SK-N-SH (cell line): ENCODE measurements at regions not wholly inside any gene's neighbourhood (a gene's known extent, or its start where the extent isn't known, plus 50 kb on each side); places are given as distances from the start of the nearest gene placed in this dataset.

Experiments used
- CTCF ChIA-PET: fragments of 300-600, 350-600 bp; formaldehyde crosslinking; extraction: SDS; loops from one replicate; lab custom pipeline; 2021; lab: Yijun Ruan, JAX
- POLR2A ChIA-PET: fragments of 350-600 bp; sonication (Branson Sonifier 250); formaldehyde crosslinking; extraction: SDS; loops from one replicate; lab custom pipeline; 2020; ENCODE audit warnings: antibody characterized with exemption, inconsistent platforms; lab: Yijun Ruan, JAX
- DNase-seq: peaks from one replicate; pipeline ENCODE4 v3.0.0; 2012
- H2AFZ ChIP-seq: fragments of 200-600 bp; sonication (generic); 2 replicates; pipeline ENCODE4 v1.8.1; 2016; ENCODE audit warnings: antibody characterized with exemption, mild to moderate bottlenecking, low read depth
- H3F3A ChIP-seq: fragments of 200-600 bp; sonication (generic); replicated peaks from 2 replicates; pipeline ENCODE3; 2016; ENCODE audit warnings: antibody characterized with exemption, mild to moderate bottlenecking; ENCODE audit not compliant: insufficient read depth
- H3K27ac ChIP-seq, 2 experiments: fragments of 200-500 bp in 1 of 2; fragments of 200-600 bp in 1 of 2; sonication (Bioruptor generic) in 1 of 2; sonication (generic), shearing (Covaris generic) in 1 of 2; 2 replicates each; pipeline versions ENCODE4 v1.5.1 to v1.6.1; 2014 to 2016; ENCODE audit warnings: low read depth in 2 of 2, inconsistent platforms in 1 of 2, low read length in 1 of 2, mild to moderate bottlenecking in 1 of 2, mixed read lengths in 1 of 2
- H3K27me3 ChIP-seq: fragments of 200-600 bp; sonication (generic), shearing (Covaris generic); 2 replicates; pipeline ENCODE4 v1.6.1; 2016; ENCODE audit warnings: mixed run types; ENCODE audit not compliant: insufficient read depth
- H3K36me3 ChIP-seq, 2 experiments: fragments of 200-500 bp in 1 of 2; fragments of 200-600 bp in 1 of 2; sonication (Bioruptor generic) in 1 of 2; sonication (generic) in 1 of 2; replicated peaks in 1 of 2; 2 replicates each; pipeline versions ENCODE3 to v1.5.1; 2014 to 2016; ENCODE audit warnings: low read length in 1 of 2, mild to moderate bottlenecking in 1 of 2; ENCODE audit not compliant: insufficient read depth in 2 of 2, control insufficient read depth in 1 of 2
- H3K4me1 ChIP-seq, 2 experiments: fragments of 200-500 bp in 1 of 2; fragments of 200-600 bp in 1 of 2; sonication (Bioruptor generic) in 1 of 2; sonication (generic), shearing (Covaris generic) in 1 of 2; 2 replicates each; pipeline versions ENCODE4 v1.5.1 to v1.6.1; 2014 to 2016; ENCODE audit warnings: low read depth in 1 of 2, low read length in 1 of 2, mixed run types in 1 of 2; ENCODE audit not compliant: insufficient read depth in 2 of 2, control insufficient read depth in 1 of 2
- H3K4me2 ChIP-seq: fragments of 200-600 bp; sonication (generic), shearing (Covaris generic); 2 replicates; pipeline ENCODE4 v1.6.1; 2017; ENCODE audit warnings: mixed run types
- H3K4me3 ChIP-seq, 2 experiments: fragments of 200-500 bp in 1 of 2; fragments of 200-600 bp in 1 of 2; sonication (Bioruptor generic) in 1 of 2; sonication (generic), shearing (Covaris generic) in 1 of 2; 2 replicates each; pipeline versions ENCODE4 v1.5.1 to v1.8.1; 2014 to 2016; ENCODE audit warnings: low read depth in 2 of 2, inconsistent platforms in 1 of 2, low read length in 1 of 2, mild to moderate bottlenecking in 1 of 2, mixed read lengths in 1 of 2, moderate library complexity in 1 of 2
- H3K79me2 ChIP-seq: fragments of 200-600 bp; sonication (generic); 2 replicates; pipeline ENCODE4 v1.8.1; 2017; ENCODE audit warnings: mild to moderate bottlenecking; ENCODE audit not compliant: insufficient read depth
- H3K9ac ChIP-seq: fragments of 200-600 bp; sonication (generic); 2 replicates; pipeline ENCODE4 v1.6.1; 2017; ENCODE audit warnings: mixed run types
- H3K9me2 ChIP-seq: fragments of 200-600 bp; sonication (generic); 2 replicates; pipeline ENCODE4 v1.6.1; 2017; ENCODE audit warnings: mixed run types
- H3K9me3 ChIP-seq: fragments of 200-600 bp; sonication (generic); 2 replicates; pipeline ENCODE4 v1.6.1; 2017; ENCODE audit warnings: mixed run types, mild to moderate bottlenecking, moderate library complexity
- H4K20me1 ChIP-seq: fragments of 200-600 bp; sonication (generic); 2 replicates; pipeline ENCODE4 v1.6.1; 2017; ENCODE audit warnings: mild to moderate bottlenecking, mixed run types; ENCODE audit not compliant: insufficient read depth
- CHD2 ChIP-seq: fragments of 150-350 bp; IDR thresholded peaks from 2 replicates; pipeline ENCODE4 v1.6.1; 2018; ENCODE audit warnings: low read length; ENCODE audit not compliant: partially characterized antibody
- CTCF ChIP-seq: fragments of 200-600 bp; sonication (generic); IDR thresholded peaks from 2 replicates; pipeline ENCODE4 v1.6.1; 2017; ENCODE audit warnings: antibody characterized with exemption, mild to moderate bottlenecking, moderate library complexity
- ELF1 ChIP-seq: IDR thresholded peaks from 2 replicates; pipeline ENCODE4 v1.4.0; 2012
- EZH2phosphoT487 ChIP-seq: fragments of 200-600 bp; sonication (generic); IDR thresholded peaks from 2 replicates; pipeline ENCODE4 v1.6.1; 2017; ENCODE audit warnings: low read depth, mixed run types, mild to moderate bottlenecking, antibody characterized with exemption, moderate library complexity, borderline replicate concordance
- FOSL2 ChIP-seq: IDR thresholded peaks from 2 replicates; pipeline ENCODE4 v1.4.0; 2012; ENCODE audit warnings: low read depth, mild to moderate bottlenecking, moderate library complexity, borderline replicate concordance
- FOXJ3 ChIP-seq: sonication (generic); formaldehyde crosslinking; IDR thresholded peaks from 2 replicates; pipeline ENCODE4 v1.5.1; 2020; ENCODE audit warnings: mild to moderate bottlenecking, missing genetic modification reagents
- FOXM1 ChIP-seq: IDR thresholded peaks from 2 replicates; pipeline ENCODE4 v1.4.0; 2012; ENCODE audit warnings: low read depth, mild to moderate bottlenecking
- GABPA ChIP-seq: IDR thresholded peaks from 2 replicates; pipeline ENCODE4 v1.4.0; 2012; ENCODE audit warnings: low read depth, mild to moderate bottlenecking
- GATA2 ChIP-seq: sonication (generic); formaldehyde crosslinking; IDR thresholded peaks from 2 replicates; pipeline ENCODE4 v1.5.0; 2020; ENCODE audit warnings: mild to moderate bottlenecking, missing genetic modification reagents
- JUND ChIP-seq: IDR thresholded peaks from 2 replicates; pipeline ENCODE4 v1.4.0; 2012
- MEF2A ChIP-seq: IDR thresholded peaks from 2 replicates; pipeline ENCODE4 v1.4.0; 2012; ENCODE audit warnings: low read depth, borderline replicate concordance
- MXI1 ChIP-seq: IDR thresholded peaks from 2 replicates; pipeline ENCODE4 v1.6.1; 2012; ENCODE audit warnings: mild to moderate bottlenecking, low read depth, low read length, improper control_type of control experiment
- NRF1 ChIP-seq: IDR thresholded peaks from 2 replicates; pipeline ENCODE4 v1.6.1; 2012; ENCODE audit warnings: low read depth, mild to moderate bottlenecking, low read length
- POLR2AphosphoS5 ChIP-seq: IDR thresholded peaks from 2 replicates; pipeline ENCODE4 v1.6.1; 2012; ENCODE audit warnings: low read depth, low read length
- RCOR1 ChIP-seq: fragments of 150-350 bp; IDR thresholded peaks from 2 replicates; pipeline ENCODE4 v1.6.1; 2017; ENCODE audit warnings: antibody characterized with exemption, low read length
- RFX5 ChIP-seq: IDR thresholded peaks from 2 replicates; pipeline ENCODE4 v1.6.1; 2012; ENCODE audit warnings: mild to moderate bottlenecking, improper control_type of control experiment, low read length
- RXRA ChIP-seq: IDR thresholded peaks from 2 replicates; pipeline ENCODE4 v1.4.0; 2012; ENCODE audit warnings: low read depth, mild to moderate bottlenecking, borderline replicate concordance
- SIN3A ChIP-seq: IDR thresholded peaks from 2 replicates; pipeline ENCODE4 v1.6.1; 2012; ENCODE audit warnings: low read depth, mild to moderate bottlenecking, low read length, moderate library complexity, borderline replicate concordance
- SMC3 ChIP-seq: IDR thresholded peaks from 2 replicates; pipeline ENCODE4 v1.6.1; 2012; ENCODE audit warnings: low read depth, low read length, improper control_type of control experiment
- USF1 ChIP-seq: IDR thresholded peaks from 2 replicates; pipeline ENCODE4 v1.4.0; 2012; ENCODE audit warnings: low read depth, borderline replicate concordance
- ZBTB33 ChIP-seq: IDR thresholded peaks from 2 replicates; pipeline ENCODE4 v1.4.0; 2012; ENCODE audit warnings: low read depth, borderline replicate concordance
- WGBS: methylation state at CpG from one replicate; pipeline ENCODE4 v1.1.6; 2017; ENCODE audit warnings: low lambda C conversion rate; 5-methylcytosine and 5-hydroxymethylcytosine counted together

- Histone ChIP-seq H4K20me1 (no peaks in the 10 kb centered on the region), H3K4me3 (no peak overlapping the region), H3K27ac (no peak overlapping the region), H3K9ac (no peak overlapping the region), H3K27me3 (no peaks in the 10 kb centered on the region), H3K4me2 (no peak overlapping the region), H3K9me3 (no peaks in the 10 kb centered on the region), H3K79me2 (no peaks in the 10 kb centered on the region), H3K36me3 (no peaks in the 10 kb centered on the region), H2AFZ (no peak overlapping the region), H3F3A (no peaks in the 10 kb centered on the region), H3K9me2 (no peaks in the 10 kb centered on the region), H3K4me1 (no peaks in the 10 kb centered on the region)
- ChIA-PET CTCF (interaction anchor here (0.9 to 1.7 kb wide), 2 partner anchors 58 to 153 kb away, joined by 3 to 4 read pairs; no protein-coding TSS in a partner anchor), POLR2A (no interaction called here)
- WGBS = 41% methylated on average over 1 of the region's 1 CpG
- no peak for DNase-seq
- TF ChIP-seq RXRA = no peak
- TF ChIP-seq FOXM1 = no peak
- TF ChIP-seq NRF1 = no peak
- TF ChIP-seq GABPA = no peak
- no peak for TF ChIP-seq SIN3A
- TF ChIP-seq JUND = no peak
- TF ChIP-seq CHD2 = no peak
- no peak for TF ChIP-seq POLR2AphosphoS5
- TF ChIP-seq FOXJ3 (CRISPR knock-in tag) = no peak
- TF ChIP-seq RCOR1 = no peak
- TF ChIP-seq ZBTB33 = no peak
- TF ChIP-seq FOSL2 = no peak
- no peak for TF ChIP-seq MEF2A
- TF ChIP-seq MXI1 = no peak
Observed at GRCh38 chr14:23785208-23785607, 149.0 kb downstream of the DHRS2 start.

DNA sequence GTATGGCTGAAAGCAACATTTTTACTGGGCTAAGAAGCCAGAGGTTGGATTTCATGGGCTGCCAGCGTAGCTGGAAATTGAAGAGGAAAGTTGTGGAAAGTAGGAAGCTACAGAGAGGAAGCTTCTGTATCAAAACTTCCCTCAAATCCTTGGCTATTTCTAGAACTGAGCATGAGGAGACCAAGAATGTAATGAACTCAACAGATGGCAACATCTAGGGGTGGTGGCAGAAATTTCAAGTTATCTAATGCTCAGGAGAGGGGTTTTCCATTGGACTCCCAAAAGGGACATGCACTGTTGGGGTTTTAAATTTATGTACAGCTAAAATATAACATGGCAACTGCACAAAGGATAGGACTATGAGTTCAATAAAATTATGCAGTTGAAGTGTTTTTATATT is 151.3 kb downstream of the DHRS2 start:
- no peak overlapping the region for H3K4me2 ChIP-seq
- POLR2A ChIA-PET = no interaction called here

More for the DNA sequence above, 151.3 kb downstream of the DHRS2 start:
- Histone ChIP-seq H3K36me3 (no peaks in the 10 kb centered on the region), H4K20me1 (no peaks in the 10 kb centered on the region), H3K79me2 (no peaks in the 10 kb centered on the region), H3K9ac (no peak overlapping the region), H3K9me2 (no peaks in the 10 kb centered on the region), H2AFZ (no peak overlapping the region), H3K27ac (no peak overlapping the region), H3F3A (no peaks in the 10 kb centered on the region), H3K9me3 (no peaks in the 10 kb centered on the region), H3K27me3 (no peaks in the 10 kb centered on the region), H3K4me3 (no peak overlapping the region), H3K4me1 (no peaks in the 10 kb centered on the region)
- CTCF ChIA-PET = no interaction called here
- TF ChIP-seq MXI1 = no peak
- TF ChIP-seq USF1 = no peak
- no peak for TF ChIP-seq POLR2AphosphoS5
- TF ChIP-seq RFX5 = no peak
- TF ChIP-seq NRF1 = no peak
- no peak for TF ChIP-seq GATA2
- no peak for TF ChIP-seq ZBTB33
- TF ChIP-seq SMC3 = no peak
- TF ChIP-seq CTCF = no peak
- TF ChIP-seq ELF1 = no peak
- TF ChIP-seq FOSL2 = no peak
- TF ChIP-seq EZH2phosphoT487 = no peak
- no peak for DNase-seq
- WGBS = 4% methylated on average over 1 of the region's 1 CpG
